GM18520 (cell line): ENCODE measurements at regions not wholly inside any gene's neighbourhood (a gene's known extent, or its start where the extent isn't known, plus 50 kb on each side); places are given as distances from the start of the nearest gene placed in this dataset.
"Not testable (repeated sequence)": the region's sequence is repeated elsewhere in the genome, so short reads cannot be mapped to it uniquely, and the experiment has no call there.

Source experiments
- ATAC-seq: cut with Tn5 transposase; IDR thresholded peaks from one replicate; pipeline ENCODE4 v1.9.1; 2021; ENCODE audit not compliant: unreplicated experiment

DNA sequence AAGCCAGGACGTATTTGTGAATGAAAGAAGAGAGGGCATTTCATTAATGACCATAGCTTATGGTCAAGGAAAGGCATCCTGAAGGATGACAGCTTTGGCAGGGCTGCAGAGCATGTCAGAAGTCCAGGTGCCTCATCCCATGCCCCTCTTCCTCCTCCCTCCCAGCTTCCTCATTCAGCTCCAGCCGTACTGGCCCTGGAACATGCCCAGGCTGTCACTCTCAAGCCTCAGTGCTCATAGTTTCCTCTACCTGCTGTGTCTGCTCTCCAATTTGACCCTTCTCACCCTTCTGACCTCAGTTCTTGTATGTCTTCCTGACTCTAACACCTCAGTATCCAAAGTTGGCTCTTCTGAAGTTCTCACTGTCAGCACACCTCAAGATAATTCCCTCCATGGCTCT, 695.8 kb upstream of the HS6ST1 start:
- ATAC-seq = no peak

DNA sequence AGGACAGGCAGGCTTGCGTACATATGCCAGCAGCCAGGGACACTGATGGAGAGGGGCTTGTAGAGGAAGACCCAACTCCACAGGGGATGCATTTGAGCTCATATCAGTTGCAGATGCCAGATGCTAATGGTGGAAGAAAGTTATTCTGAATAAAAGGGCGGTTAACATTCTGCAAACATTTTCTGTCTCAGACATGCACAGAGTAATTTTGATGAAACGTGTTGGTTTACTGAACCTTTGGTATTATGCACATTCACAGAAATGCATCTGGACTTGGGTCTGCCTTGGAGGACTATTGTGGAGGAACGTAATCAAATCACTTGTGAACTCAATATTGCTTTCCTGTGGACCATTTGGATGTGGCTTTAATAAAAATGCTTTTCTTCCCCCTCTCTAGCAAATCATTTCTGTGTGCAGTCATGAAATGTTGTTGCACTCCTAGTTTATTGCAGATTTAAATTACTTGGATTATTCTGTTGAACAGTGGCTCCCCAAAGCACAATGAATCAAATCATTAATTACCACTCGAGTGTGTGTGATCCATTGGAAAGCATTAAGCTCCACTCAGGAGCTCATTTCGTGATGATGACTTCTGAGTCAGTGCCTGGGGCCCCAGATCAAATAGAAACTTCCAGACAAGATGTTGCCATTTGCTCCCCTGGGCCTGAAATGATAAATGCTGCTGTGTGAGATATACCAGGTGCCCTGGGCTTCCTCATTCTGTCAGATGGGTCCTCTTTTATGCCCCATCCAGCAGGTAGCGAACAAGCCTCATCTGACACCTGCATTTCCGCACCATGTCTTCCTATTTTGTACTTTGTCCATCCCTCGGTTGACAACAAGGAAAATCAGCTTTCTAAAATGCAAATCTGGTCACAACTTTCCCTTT, 697.0 kb upstream of the HS6ST1 start:
- ATAC-seq = no peak

DNA sequence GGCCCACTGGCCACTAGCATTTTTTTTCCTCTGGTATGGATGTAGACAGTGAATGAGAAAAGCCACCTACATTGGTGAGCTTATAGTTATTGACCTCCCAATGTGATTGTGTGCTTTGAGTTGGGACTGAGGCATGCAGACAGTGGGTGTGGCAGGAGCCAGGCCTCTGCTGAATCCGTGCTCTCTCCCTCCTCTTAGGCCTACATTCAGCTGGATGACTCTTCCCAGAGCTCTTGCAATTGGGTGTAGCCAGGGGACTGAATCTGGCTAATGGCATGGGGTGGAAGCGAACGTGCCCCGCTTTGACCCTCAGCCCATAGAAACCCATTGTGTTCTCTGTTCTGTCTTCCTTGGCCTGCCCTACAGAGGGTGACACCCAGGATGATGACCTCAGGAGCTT, 698.3 kb upstream of the HS6ST1 start:
- no peak for ATAC-seq

DNA sequence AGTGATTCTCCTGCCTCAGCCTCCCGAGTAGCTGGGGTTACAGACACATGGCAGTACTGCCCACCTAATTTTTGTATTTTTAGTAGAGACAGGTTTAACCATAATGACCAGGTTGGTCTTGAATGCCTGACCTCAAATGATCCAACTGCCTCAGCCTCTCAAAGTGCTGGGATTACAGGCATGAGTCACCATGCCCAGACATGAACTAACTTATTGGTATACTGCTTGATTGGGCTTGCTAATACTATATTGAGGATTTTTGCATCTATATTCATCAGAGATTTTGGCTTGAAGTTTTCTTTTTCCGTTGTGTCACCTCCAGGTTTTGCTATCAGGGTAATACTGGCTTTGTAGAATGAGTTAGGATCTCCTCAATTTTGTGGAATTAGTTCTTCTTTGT, 706.1 kb upstream of the HS6ST1 start:
- ATAC-seq = no peak

DNA sequence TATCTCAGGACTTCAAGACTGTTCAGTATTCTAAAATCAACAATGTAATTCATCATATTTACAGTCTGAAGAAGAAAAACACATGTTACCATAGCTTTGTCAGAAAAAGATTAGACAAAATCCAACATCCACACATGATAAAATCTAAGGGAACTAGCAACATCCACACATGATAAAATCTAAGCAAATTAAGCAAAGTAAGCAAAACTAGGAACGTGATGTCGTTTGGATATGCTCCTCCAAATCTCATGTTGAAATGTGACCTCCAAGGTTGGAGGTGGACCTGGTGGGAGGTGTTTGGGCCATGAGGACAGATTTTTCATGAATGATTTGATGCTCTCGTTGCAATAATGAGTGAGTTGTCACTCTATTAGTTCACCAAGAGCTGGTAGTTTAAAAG, 717.3 kb upstream of the HS6ST1 start:
- no peak for ATAC-seq

DNA sequence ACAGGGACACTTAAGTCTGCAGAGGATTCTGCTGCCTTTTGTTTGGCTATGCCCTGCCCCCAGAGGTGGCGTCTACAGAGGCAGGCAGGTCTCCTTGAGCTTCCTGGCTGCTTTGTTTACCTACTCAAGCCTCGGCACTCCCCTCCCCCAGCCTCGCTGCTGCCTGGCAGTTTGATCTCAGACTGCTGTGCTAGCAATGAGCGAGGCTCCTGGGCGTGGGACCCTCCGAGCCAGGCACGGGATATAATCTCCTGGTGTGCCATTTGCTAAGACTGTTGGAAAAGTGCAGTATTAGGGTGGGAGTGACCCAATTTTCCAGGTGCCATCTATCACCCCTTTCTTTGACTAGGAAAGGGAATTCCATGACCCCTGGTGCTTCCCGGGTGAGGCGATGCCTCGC, 725.0 kb upstream of the HS6ST1 start:
- not testable (repeated sequence) for ATAC-seq

DNA sequence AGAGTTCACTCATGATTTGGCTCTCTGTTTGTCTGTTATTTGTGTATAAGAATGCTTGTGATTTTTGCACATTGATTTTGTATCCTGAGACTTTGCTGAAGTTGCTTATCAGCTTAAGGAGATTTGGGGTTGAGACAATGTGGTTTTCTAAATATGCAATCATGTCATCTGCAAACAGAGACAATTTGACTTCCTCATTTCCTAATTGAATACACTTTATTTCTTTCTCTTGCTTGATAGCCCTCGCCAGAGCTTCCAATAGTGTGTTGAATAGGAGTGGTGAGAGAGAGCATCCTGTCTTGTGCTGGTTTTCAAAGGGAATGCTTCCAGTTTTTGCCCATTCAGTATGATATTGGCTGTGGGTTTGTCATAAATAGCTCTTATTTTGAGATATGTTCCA, 727.8 kb upstream of the HS6ST1 start:
- not testable (repeated sequence) for ATAC-seq

DNA sequence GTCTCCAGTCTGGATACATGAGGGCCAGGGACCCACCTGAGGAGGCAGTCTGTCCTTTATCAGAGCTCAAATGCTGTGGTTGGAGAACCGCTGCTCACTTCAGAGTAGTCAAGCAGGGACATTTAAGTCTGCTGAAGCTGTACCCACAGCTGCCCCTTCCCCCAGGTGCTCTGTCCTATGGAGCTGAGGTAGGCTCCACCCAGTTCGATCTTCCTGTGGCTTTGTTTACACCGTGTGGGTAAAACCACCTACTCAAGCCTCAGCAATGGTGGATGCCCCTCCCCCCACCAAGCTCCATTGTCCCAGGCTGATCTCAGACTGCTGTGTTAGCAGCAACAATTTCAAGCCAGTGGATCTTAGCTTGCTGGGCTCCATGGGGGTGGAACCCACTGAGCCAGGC, 731.4 kb upstream of the HS6ST1 start:
- no peak for ATAC-seq

DNA sequence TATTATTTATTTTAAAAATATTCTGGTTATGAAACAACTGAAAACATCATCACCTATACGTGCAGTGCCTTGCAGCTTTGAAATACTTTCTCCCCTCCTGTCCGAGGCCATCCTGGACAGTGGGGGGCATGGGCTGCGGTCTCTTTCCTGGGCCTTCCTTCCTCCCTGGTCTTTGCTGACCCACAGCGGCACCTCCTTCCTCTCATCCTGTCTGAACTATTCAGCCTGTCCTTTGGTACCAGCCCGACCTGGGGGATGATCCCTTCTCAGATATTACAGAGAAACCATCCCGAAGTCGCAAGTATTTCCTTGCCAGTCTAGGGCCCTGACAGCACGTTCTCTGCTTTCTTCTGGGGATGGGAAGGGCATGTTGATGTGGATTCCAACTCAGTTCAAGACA, 736.6 kb upstream of the HS6ST1 start:
- ATAC-seq = no peak

DNA sequence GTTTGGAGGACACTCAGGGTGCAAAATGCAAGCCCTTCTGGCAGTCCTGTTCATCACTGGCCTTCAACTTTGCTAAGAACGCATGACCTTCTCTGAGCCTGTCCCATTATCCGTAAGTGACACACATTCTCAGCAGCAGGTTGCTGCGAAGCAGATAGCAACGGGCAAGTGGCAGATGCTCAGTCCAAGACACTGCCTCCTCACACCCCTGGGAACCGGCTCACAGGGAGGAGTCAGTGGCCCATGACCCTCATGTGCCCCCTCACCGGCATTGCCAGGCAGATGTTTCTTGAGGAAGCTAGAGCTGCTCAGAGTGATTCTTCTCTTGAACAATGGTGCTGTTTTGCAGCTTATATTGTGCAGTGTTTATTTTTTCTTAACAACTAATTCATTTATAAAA, 737.2 kb upstream of the HS6ST1 start:
- ATAC-seq = no peak

DNA sequence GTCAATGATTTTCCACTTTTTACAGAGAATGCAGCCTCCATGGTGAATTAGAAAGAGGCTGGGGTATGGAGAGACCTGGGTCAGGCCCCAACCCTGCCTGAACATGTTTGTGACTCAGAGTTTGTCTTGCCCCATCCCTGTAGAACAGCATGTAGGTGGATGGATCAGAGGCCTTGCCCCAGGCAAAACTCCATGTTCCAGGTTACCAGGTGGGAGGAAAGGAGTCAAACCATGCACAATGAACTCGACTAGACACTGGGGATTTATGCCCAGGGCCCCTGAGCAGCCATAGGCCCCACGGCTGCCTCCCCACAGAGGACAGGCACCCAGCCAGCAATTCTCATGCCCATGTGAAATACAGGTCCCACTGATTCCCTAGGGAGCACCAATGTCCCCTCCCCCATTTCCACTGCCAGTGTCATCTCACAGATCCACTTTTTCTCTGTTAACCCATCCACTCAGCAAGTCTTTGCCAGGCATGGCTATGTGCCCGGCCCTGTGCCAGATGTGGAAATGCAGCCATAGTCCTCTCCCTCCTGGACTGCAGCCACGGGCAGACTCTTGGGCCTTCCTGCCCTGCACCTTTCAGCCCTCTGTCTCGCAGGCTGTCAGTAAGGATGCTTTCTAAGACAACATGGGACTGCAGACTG, 737.8 kb upstream of the HS6ST1 start:
- no peak for ATAC-seq

DNA sequence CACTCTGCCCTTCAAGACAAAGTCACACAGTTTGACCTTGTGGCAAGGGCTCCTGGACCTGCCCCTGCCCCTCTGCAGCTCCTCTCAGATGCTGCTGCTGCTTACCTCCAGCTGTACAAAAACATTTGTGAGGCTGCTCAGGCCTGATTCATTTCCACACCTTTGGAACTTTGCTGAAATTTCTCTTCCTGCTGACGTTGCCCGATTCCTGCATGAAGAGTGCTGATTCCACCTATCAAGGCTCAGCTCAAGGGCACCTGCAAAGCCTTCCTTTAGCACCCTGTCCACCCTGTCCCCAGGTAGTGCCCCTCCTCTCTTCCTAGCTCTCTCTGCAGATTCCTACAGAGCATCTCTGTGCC, 738.3 kb upstream of the HS6ST1 start:
- no peak for ATAC-seq

DNA sequence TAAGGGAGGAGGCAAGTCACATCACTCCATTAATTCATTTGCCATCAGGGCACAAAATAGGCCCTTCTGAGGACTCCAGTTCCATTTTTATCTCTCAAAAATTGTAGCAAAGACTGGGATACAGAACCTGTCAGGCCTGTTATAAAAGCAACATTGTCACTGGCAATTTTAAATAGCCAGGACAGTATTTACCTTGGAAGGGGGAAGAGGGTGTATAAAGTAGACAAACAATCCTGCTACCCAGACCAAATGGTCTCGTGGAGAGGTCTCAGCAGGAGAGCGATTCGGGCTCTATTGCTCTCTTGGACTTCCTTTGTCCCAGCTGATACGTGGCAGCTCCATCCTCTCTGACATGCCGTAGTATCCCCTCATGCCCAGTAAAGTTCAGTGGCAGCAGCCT, 740.3 kb upstream of the HS6ST1 start:
- ATAC-seq = no peak

DNA sequence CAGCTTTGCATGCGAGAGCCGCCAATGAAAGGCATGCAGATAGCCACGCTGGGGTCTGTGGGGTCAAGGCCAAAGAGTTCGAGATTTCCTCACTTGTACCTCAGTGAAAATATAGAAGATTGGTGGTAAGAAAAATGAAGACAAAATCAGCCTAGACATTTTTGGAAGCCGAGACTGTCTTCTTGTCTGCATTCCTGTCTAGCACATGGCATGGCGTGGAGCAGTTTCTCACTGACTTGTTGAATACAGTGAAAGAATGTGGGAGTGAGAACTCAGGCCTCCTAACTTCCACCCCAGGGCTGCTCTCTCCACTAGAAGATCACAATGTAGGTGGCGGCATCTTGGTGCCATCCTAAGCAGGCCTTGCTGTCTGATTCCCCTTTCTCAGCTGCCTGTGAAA, 740.8 kb upstream of the HS6ST1 start:
- no peak for ATAC-seq

DNA sequence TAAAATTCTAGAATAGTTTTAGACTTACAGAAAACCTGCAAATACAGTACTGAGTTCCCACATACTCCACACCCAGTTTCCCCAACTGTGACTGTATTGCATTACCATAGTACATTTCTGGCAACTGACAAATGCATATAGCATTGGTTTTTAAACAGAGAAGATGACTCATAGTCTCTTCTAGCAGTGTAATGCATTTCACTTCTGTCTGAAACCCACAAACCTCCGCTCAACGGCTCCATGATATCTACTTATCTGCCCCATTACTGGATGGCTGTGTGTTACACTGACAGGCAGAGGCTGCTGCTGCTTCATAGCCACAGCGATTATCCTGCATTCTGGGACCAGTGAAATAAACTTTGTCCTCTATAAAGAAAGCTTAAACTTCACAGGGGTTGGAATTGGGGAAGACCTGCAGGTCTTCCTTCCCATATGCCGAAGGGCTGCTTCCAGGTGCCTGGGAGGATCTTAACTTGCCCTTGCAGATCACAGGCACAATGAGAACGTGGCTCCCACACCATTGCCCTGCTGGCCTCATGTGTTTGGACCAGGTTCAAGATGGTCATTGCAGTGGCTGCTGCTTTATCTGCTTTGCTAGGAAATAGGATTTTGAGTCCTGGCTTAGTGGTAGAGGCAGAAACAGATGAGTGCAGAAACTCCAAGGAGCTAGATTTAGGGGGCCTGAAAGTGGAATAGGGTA, 742.6 kb upstream of the HS6ST1 start:
- peak; percentile 76 for ATAC-seq

DNA sequence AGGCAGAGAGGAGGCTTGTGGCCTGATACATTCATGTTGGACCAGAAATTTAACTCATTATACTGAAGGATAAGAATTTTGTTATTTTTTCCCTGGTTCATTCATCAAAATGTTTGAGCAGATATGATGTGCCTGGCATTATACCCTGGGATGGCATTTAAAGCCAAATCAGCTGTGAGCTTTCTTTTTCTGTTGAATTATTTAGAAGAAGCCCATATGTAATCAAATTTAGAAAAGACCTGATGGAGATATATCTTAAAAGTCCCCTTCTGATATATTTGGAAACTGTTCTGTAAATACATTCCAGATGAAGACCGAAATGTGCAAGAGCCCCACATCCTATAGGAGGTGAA, 743.1 kb upstream of the HS6ST1 start:
- ATAC-seq = no peak

DNA sequence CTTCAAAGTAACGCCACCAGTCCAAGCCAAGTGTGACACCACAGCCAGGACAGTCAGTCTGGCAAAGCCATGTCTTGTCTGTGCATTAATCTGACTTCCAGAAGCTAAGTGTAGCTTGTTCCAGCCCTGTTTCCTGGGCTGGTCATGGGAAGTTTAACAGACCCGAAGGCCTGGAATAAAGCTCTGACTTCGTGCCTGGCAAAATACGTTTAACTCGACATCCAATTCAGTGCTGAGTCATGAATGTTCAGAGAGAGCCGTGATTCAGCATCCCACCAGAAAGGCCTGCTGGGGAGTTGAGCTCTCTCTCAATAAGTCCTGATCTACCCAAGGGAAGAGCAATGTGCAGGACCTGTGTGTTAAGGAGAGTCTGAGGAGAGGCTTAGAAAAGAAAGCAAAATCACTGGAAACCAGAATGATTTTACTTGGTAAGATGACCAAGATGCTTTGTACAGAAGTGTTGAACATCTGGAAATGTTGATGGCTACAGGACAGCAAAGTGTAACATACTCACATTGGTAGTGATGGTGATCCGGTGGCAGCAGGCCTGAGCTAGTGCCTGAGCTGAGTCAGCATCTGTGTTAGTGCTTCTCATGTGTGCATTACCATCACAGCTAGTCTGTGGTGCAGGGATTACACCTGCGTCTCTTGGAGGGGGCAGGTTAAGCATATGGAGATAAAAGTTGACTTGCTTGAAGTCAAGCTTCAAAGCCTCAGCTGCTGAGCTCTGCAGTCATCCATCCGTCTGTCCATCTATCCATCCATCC, 743.7 kb upstream of the HS6ST1 start:
- ATAC-seq = no peak

DNA sequence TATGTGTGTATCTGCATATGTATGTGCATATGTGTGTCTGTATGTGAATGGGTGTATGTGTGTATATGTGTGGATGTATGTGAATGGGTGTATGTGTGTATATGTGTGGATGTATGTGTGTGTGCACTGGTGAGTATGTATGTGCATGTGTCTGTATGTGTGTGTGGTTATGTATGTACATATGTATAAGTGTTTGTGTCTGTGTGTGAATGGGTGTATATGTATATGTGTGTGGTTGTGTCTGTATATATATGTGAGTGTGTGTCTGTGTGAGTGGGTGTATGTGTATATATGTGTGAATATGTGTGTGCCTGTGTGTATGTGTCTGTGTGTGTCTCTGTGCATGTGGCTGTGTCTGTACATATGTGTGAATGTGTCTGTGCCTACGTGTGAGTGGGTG, 748.4 kb upstream of the HS6ST1 start:
- ATAC-seq = no peak

DNA sequence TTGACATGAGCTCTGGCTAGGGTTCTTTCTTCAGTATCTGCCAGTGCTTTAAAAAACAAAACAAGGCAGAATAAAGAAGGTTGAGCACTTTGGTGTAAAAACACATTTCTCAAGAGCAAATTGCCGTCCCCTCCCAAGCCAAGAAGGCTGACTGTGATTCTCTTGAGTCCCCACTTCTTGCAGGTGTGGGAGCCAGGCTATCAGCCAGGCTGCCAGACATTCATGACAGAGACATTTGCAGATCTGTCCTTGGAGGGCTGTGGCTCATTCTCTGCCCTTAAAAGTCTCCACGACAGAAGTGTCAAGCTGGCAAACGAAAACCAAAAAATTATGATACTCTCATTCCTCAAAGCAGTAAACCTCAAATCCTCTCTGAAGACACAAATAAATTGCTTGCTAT, 749.3 kb upstream of the HS6ST1 start:
- no peak for ATAC-seq

DNA sequence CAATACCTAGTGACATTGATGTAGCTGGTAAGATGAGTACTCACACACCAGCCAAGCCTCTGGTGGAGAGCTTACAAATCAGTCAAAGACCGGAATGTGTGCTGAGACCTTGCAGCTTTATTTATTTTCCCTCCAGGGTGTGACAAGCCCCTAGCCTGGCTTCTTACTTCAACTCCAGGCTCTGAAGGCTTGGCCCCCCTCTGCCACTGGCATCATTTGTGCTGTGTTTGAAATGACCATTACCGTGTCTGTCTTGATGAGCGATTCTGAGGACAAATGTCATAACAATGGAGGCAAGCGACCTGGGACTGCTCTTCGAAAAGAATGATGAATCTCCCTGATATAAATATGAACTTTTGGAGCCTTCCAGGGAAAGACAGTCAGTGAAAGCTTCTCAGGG, 749.9 kb upstream of the HS6ST1 start:
- ATAC-seq = no peak

DNA sequence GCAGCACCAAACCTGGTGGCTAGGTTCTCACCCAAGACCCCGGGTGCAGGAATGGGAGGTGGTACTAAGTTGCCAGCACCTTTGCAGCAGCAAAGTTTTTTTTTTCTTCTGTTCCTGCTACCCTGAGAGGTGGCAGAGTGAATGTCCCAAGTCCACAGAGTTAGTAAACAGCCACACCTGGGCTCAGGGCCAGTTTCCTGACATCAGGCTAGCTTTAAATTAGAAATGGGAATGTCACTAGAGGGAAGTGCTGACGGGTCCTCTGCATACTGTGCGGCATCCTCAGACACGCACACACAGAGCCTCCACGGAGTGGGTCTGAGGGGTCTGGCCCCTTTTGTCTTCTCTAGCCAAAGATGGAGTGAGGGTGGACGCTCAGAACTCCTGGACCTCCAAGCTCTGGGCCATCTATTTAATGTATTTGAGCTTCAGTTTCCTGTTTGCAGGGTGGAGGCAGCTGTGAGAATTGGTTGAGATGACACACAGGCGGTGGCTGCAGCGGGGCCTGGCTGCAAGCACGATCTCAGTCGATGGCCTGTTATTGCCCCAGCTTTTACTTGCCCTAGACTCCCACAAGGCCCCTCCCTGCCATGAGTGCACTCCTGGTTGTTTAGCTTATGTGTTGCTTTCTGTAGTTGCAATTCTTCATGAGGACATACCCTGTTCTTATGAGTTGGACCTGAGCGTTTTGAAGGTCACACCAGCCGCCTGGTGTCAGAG, 751.4 kb upstream of the HS6ST1 start:
- ATAC-seq = no peak
